ENCODE measurements at regions not wholly inside any gene's neighbourhood (a gene's known extent, or its start where the extent isn't known, plus 50 kb on each side); places are given as distances from the start of the nearest gene placed in this dataset.

DNA sequence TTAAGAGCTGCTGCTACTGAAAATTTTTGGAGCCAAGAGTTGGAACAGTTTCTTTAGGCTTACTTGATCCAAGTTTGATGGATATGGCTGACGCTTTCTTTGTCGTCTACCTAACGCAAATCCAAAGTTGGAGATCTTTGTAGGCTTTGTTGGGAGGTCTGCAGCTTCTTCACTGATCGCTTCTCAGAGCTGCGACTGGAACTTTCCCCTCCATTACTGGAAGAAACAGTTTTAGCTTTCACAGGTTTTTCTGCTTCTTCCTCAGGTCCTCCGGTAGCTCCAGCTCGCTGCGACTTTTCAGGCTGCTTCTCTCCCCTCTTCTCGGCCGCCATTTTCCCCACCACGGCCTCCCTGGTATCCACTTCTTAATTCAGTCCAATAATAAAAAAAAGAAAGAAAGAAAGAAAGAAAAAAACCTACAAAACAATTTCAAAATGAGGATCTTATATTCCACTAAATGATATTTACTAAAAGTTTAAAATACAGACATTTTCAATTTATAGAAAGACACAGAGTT is 178.1 kb upstream of the HMGA2 start:
- DNase-seq (ENCODE audit: low read depth, low spot score), result no peak
- no peaks in the 10 kb centered on the region for H3K36me3 Mint-ChIP-seq (ENCODE audit: low read depth)
- H3K4me1 Mint-ChIP-seq, result peaks cover 5% of the 10 kb centered on the region
- no peak overlapping the region for H3K4me3 Mint-ChIP-seq
- H3K9me3 Mint-ChIP-seq, result peaks cover 6% of the 10 kb centered on the region
- H3K27ac Mint-ChIP-seq (ENCODE audit: unreplicated experiment), result no peak overlapping the region
- H3K27me3 Mint-ChIP-seq (ENCODE audit: low read depth), result no peaks in the 10 kb centered on the region
- TF ChIP-seq, protein P1, sequence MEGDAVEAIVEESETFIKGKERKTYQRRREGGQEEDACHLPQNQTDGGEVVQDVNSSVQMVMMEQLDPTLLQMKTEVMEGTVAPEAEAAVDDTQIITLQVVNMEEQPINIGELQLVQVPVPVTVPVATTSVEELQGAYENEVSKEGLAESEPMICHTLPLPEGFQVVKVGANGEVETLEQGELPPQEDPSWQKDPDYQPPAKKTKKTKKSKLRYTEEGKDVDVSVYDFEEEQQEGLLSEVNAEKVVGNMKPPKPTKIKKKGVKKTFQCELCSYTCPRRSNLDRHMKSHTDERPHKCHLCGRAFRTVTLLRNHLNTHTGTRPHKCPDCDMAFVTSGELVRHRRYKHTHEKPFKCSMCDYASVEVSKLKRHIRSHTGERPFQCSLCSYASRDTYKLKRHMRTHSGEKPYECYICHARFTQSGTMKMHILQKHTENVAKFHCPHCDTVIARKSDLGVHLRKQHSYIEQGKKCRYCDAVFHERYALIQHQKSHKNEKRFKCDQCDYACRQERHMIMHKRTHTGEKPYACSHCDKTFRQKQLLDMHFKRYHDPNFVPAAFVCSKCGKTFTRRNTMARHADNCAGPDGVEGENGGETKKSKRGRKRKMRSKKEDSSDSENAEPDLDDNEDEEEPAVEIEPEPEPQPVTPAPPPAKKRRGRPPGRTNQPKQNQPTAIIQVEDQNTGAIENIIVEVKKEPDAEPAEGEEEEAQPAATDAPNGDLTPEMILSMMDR (conservative IDR thresholded peaks at IDR 0.05), result no peak

GRCh38 chr12:65647074-65647473 is 177.2 kb upstream of the HMGA2 start:
- Mint-ChIP-seq H3K4me3 (no peak overlapping the region), H3K27me3 (ENCODE audit: low read depth) (no peaks in the 10 kb centered on the region), H3K27ac (ENCODE audit: unreplicated experiment) (no peak overlapping the region), H3K4me1 (peaks cover 5% of the 10 kb centered on the region), H3K36me3 (ENCODE audit: low read depth) (no peaks in the 10 kb centered on the region), H3K9me3 (peaks cover 4% of the 10 kb centered on the region)
- TF ChIP-seq, protein P1 (conservative IDR thresholded peaks at IDR 0.05), result no peak
- no peak for DNase-seq (ENCODE audit: low read depth, low spot score)

GRCh38 chr12:65648461-65648860 is 175.8 kb upstream of the HMGA2 start:
- no peak overlapping the region for H3K4me3 Mint-ChIP-seq
- no peaks in the 10 kb centered on the region for H3K36me3 Mint-ChIP-seq (ENCODE audit: low read depth)
- H3K9me3 Mint-ChIP-seq, result peaks cover 4% of the 10 kb centered on the region
- peaks cover 5% of the 10 kb centered on the region for H3K4me1 Mint-ChIP-seq
- no peak overlapping the region for H3K27ac Mint-ChIP-seq (ENCODE audit: unreplicated experiment)
- no peak for DNase-seq (ENCODE audit: low read depth, low spot score)
- TF ChIP-seq, protein P1 (conservative IDR thresholded peaks at IDR 0.05), result no peak
- no peaks in the 10 kb centered on the region for H3K27me3 Mint-ChIP-seq (ENCODE audit: low read depth)

DNA sequence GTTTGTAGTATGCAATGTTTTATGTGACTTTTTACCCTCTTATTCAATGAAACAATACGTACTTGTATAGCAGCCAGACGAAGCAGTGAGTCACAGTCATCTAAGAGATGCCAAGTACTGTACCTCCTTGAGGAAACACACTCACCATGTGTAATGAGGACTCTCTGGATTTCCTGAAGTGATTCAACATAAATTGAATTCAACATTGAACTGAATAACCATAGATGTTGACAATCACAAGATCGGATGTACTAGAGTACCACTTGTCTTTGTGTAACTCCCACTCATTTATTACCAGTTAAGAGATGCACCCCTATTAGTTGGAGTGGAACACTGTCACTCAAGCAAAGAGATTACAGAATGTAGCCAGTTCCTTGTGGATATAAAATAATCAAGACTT is 175.2 kb upstream of the HMGA2 start:
- peaks cover 5% of the 10 kb centered on the region for H3K4me1 Mint-ChIP-seq
- no peak overlapping the region for H3K4me3 Mint-ChIP-seq
- no peaks in the 10 kb centered on the region for H3K27me3 Mint-ChIP-seq (ENCODE audit: low read depth)

DNA sequence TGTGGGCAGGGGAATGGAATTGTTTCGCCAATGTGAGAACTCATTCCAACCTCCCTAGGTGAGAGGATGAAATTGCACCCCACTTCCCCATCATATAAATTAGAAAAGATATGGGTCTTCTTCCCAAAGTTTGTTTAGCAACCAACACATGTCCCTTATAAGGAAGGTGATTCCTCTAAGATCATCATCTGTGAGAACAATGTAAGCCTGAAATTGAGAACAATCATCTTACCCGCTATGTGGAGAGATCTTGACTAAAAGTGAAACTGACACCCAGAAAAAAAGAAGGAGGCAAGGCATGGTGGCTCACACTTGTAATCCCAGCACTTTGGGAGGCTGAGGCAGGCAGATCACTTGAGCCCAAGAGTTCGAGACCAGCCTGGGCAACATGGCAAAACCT is 173.2 kb upstream of the HMGA2 start:
- no peaks in the 10 kb centered on the region for H3K36me3 Mint-ChIP-seq (ENCODE audit: low read depth)
- peaks cover 4% of the 10 kb centered on the region for H3K9me3 Mint-ChIP-seq
- peaks cover 5% of the 10 kb centered on the region for H3K4me1 Mint-ChIP-seq
- no peaks in the 10 kb centered on the region for H3K27me3 Mint-ChIP-seq (ENCODE audit: low read depth)
- no peak for DNase-seq (ENCODE audit: low read depth, low spot score)
- H3K4me3 Mint-ChIP-seq, result no peak overlapping the region
- TF ChIP-seq, protein P1 (conservative IDR thresholded peaks at IDR 0.05), result no peak
- no peak overlapping the region for H3K27ac Mint-ChIP-seq (ENCODE audit: unreplicated experiment)

More for the DNA sequence above, 175.2 kb upstream of the HMGA2 start:
- Mint-ChIP-seq H3K27ac (ENCODE audit: unreplicated experiment) (no peak overlapping the region), H3K36me3 (ENCODE audit: low read depth) (no peaks in the 10 kb centered on the region), H3K9me3 (peaks cover 4% of the 10 kb centered on the region)
- TF ChIP-seq, protein P1 (conservative IDR thresholded peaks at IDR 0.05), result no peak
- DNase-seq (ENCODE audit: low read depth, low spot score), result no peak

All from neural crest cell (in vitro differentiated cells).